Neutrophil (primary cell): ENCODE measurements at regions not wholly inside any gene's neighbourhood (a gene's known extent, or its start where the extent isn't known, plus 50 kb on each side); places are given as distances from the start of the nearest gene placed in this dataset.
"Not testable (repeated sequence)": the region's sequence is repeated elsewhere in the genome, so short reads cannot be mapped to it uniquely, and the experiment has no call there.

ENCODE experiments used
- H3K27ac ChIP-seq: fragments of 200-600 bp; sonication (generic); 2 replicates; pipeline ENCODE4 v1.5.1; 2016; ENCODE audit warnings: mild to moderate bottlenecking, moderate library complexity
- H3K27me3 ChIP-seq: fragments of 200-600 bp; sonication (generic); 2 replicates; pipeline ENCODE4 v1.6.0; 2016; ENCODE audit warnings: mild to moderate bottlenecking
- H3K36me3 ChIP-seq: fragments of 200-600 bp; sonication (generic); 2 replicates; pipeline ENCODE4 v1.5.1; 2017
- H3K4me1 ChIP-seq, 2 experiments: fragments of 200-600 bp in 1 of 2; sonication (generic) in 1 of 2; 1 replicate in 1 of 2; 2 replicates in 1 of 2; pipeline versions ENCODE4 v1.5.1 to v1.6.1; 2013 to 2016; ENCODE audit warnings: low read depth in 1 of 2, low read length in 1 of 2, mild to moderate bottlenecking in 1 of 2, moderate library complexity in 1 of 2; ENCODE audit not compliant: control insufficient read depth in 1 of 2, insufficient read depth in 1 of 2
- H3K4me3 ChIP-seq, 2 experiments: fragments of 200-600 bp in 1 of 2; sonication (generic) in 1 of 2; 1 replicate in 1 of 2; 2 replicates in 1 of 2; pipeline ENCODE4 v1.5.1; 2013 to 2016; ENCODE audit warnings: low read depth in 1 of 2, low read length in 1 of 2, mild to moderate bottlenecking in 1 of 2, moderate library complexity in 1 of 2
- H3K9me3 ChIP-seq: fragments of 200-600 bp; sonication (generic); 2 replicates; pipeline ENCODE4 v1.5.1; 2016
- TF ChIP-seq, protein P1 (sequence below): fragments of 200-600 bp; sonication (generic); IDR thresholded peaks from 2 replicates; pipeline ENCODE4 v1.5.1; 2016; ENCODE audit warnings: antibody characterized with exemption

- Histone ChIP-seq H3K4me1 (no peaks in the 10 kb centered on the region), H3K4me3 (no peak overlapping the region), H3K9me3 (no peaks in the 10 kb centered on the region), H3K27me3 (no peaks in the 10 kb centered on the region), H3K27ac (no peak overlapping the region), H3K36me3 (no peaks in the 10 kb centered on the region)
- TF ChIP-seq, protein P1, sequence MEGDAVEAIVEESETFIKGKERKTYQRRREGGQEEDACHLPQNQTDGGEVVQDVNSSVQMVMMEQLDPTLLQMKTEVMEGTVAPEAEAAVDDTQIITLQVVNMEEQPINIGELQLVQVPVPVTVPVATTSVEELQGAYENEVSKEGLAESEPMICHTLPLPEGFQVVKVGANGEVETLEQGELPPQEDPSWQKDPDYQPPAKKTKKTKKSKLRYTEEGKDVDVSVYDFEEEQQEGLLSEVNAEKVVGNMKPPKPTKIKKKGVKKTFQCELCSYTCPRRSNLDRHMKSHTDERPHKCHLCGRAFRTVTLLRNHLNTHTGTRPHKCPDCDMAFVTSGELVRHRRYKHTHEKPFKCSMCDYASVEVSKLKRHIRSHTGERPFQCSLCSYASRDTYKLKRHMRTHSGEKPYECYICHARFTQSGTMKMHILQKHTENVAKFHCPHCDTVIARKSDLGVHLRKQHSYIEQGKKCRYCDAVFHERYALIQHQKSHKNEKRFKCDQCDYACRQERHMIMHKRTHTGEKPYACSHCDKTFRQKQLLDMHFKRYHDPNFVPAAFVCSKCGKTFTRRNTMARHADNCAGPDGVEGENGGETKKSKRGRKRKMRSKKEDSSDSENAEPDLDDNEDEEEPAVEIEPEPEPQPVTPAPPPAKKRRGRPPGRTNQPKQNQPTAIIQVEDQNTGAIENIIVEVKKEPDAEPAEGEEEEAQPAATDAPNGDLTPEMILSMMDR, result no peak
These were observed 288.0 kb downstream of the ASMT start for GRCh38 chrX:1902901-1903235.

GRCh38 chrX:1903236-1903935 is 288.5 kb downstream of the ASMT start:
- Histone ChIP-seq H3K4me1 (no peaks in the 10 kb centered on the region), H3K9me3 (no peaks in the 10 kb centered on the region), H3K36me3 (no peaks in the 10 kb centered on the region), H3K27ac (no peak overlapping the region), H3K27me3 (no peaks in the 10 kb centered on the region), H3K4me3 (no peak overlapping the region)
- TF ChIP-seq, protein P1, result no peak

GRCh38 chrX:1904663-1905218 is 289.9 kb downstream of the ASMT start:
- Histone ChIP-seq H3K4me3 (no peak overlapping the region), H3K9me3 (no peaks in the 10 kb centered on the region), H3K27ac (no peak overlapping the region), H3K4me1 (no peaks in the 10 kb centered on the region), H3K27me3 (no peaks in the 10 kb centered on the region), H3K36me3 (no peaks in the 10 kb centered on the region)
- TF ChIP-seq, protein P1, result no peak

GRCh38 chrX:1906028-1906427 is 291.2 kb downstream of the ASMT start:
- no peaks in the 10 kb centered on the region for H3K36me3 ChIP-seq
- TF ChIP-seq, protein P1, result no peak

DNA sequence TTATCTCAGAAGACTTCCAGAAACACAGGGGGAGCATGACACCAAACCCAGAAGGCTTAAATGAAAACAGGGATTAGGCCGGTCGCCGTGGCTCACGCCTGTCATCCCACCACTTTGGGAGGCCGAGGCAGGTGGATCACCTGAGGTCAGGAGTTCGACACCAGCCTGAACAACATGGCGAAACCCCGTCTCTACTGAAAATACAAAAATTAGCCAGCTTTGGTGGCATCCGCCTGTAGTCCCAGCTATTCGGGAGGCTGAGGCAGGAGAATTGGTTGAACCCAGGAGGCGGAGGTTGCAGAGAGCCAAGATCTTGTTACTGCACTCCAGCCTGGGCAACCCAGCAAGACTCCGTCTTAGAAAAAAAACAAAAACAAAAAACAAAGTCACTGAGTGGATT is 294.1 kb downstream of the ASMT start:
- H3K4me3 ChIP-seq, H3K27me3 ChIP-seq, H3K27ac ChIP-seq, H3K9me3 ChIP-seq, H3K36me3 ChIP-seq, H3K4me1 ChIP-seq: not testable (repeated sequence)

More at GRCh38 chrX:1906028-1906427, 291.2 kb downstream of the ASMT start:
- Histone ChIP-seq H3K4me3 (no peak overlapping the region), H3K27me3 (no peaks in the 10 kb centered on the region), H3K27ac (no peak overlapping the region), H3K4me1 (no peaks in the 10 kb centered on the region), H3K9me3 (no peaks in the 10 kb centered on the region)

DNA sequence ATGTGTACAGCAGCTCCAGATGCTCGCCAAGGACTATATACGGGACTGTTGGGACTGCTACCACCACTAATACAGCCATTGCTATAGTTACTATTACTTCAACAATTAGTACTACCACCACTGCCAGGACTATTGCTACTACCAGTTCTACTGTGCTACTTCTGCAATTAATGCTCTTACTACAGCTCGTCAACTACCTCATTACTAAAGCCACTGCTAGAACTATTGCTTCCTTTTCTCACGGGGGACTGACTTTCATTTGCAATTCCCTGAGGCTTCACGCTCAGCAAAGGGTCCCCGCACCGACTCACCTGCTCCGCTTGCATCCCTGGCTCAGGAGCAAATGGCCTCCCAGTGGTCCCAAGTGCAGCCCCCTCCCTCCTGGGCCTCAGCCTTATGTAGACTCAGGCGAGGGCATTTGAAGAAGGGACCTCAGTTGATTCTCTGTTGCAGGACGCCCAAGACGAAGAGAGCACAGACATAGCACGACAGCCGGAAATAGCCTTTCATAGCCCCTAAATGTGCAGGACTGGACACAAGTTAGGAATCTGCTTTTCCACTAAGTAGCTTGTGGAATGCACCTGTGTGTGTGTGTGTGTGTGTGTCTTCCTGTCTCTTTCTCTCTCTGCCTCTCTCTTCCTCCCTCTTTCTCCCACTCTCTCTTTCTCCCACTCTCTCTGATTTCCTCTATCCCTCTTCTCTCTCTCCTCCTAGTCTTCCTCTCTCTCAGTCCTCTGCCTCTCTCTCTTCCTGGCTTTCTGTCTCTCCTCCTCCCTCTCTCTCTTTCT is 294.8 kb downstream of the ASMT start:
- TF ChIP-seq, protein P1, result no peak
- no peaks in the 10 kb centered on the region for H3K36me3 ChIP-seq
- H3K27ac ChIP-seq, result no peak overlapping the region
- H3K4me3 ChIP-seq, result no peak overlapping the region
- H3K4me1 ChIP-seq, result no peaks in the 10 kb centered on the region
- no peaks in the 10 kb centered on the region for H3K9me3 ChIP-seq
- no peaks in the 10 kb centered on the region for H3K27me3 ChIP-seq
